ENCODE measurements at regions not wholly inside any gene's neighbourhood (a gene's known extent, or its start where the extent isn't known, plus 50 kb on each side); places are given as distances from the start of the nearest gene placed in this dataset.
"Not testable (repeated sequence)": the region's sequence is repeated elsewhere in the genome, so short reads cannot be mapped to it uniquely, and the experiment has no call there.

GRCh38 chr10:2196272-2196671, 458.9 kb upstream of the ADARB2 start:
- peaks cover 6% of the 10 kb centered on the region for H3K9me3 ChIP-seq (ENCODE audit: control insufficient read depth, low read depth, low read length)

GRCh38 chr10:2189356-2189755, 452.0 kb upstream of the ADARB2 start:
- 20% methylated on average over 1 of the region's 4 CpGs for WGBS (ENCODE audit: insufficient coverage, low lambda C conversion rate)
- not testable (repeated sequence) for H3K4me3 ChIP-seq (ENCODE audit: low read length); H3K4me1 ChIP-seq (ENCODE audit: control insufficient read depth, insufficient read depth, low read length); H3K36me3 ChIP-seq (ENCODE audit: control insufficient read depth, insufficient read depth, low read length); H3K27ac ChIP-seq (ENCODE audit: low read length); H3K27me3 ChIP-seq (ENCODE audit: control insufficient read depth, insufficient read depth, low read length); H3K9me3 ChIP-seq (ENCODE audit: control insufficient read depth, low read depth, low read length); DNase-seq

More at GRCh38 chr10:2196272-2196671, 458.9 kb upstream of the ADARB2 start:
- no peak overlapping the region for H3K27ac ChIP-seq (ENCODE audit: low read length)
- WGBS (ENCODE audit: insufficient coverage, low lambda C conversion rate) = no CpG with 5 or more reads among the region's 4 CpGs
- no peaks in the 10 kb centered on the region for H3K4me1 ChIP-seq (ENCODE audit: control insufficient read depth, insufficient read depth, low read length)
- no peak for DNase-seq
- no peaks in the 10 kb centered on the region for H3K27me3 ChIP-seq (ENCODE audit: control insufficient read depth, insufficient read depth, low read length)
- no peaks in the 10 kb centered on the region for H3K36me3 ChIP-seq (ENCODE audit: control insufficient read depth, insufficient read depth, low read length)
- no peak overlapping the region for H3K4me3 ChIP-seq (ENCODE audit: low read length)

- Histone ChIP-seq H3K36me3 (ENCODE audit: control insufficient read depth, insufficient read depth, low read length) (no peaks in the 10 kb centered on the region), H3K9me3 (ENCODE audit: control insufficient read depth, low read depth, low read length) (peaks cover 4% of the 10 kb centered on the region), H3K4me1 (ENCODE audit: control insufficient read depth, insufficient read depth, low read length) (no peaks in the 10 kb centered on the region), H3K4me3 (ENCODE audit: low read length) (no peak overlapping the region), H3K27me3 (ENCODE audit: control insufficient read depth, insufficient read depth, low read length) (no peaks in the 10 kb centered on the region), H3K27ac (ENCODE audit: low read length) (no peak overlapping the region)
- WGBS (ENCODE audit: insufficient coverage, low lambda C conversion rate) = 100% methylated on average over 1 of the region's 4 CpGs
- DNase-seq = no peak
Measured at GRCh38 chr10:2188371-2188770, 451.0 kb upstream of the ADARB2 start.

GRCh38 chr10:2173327-2173726, 436.0 kb upstream of the ADARB2 start:
- no peaks in the 10 kb centered on the region for H3K27me3 ChIP-seq (ENCODE audit: control insufficient read depth, insufficient read depth, low read length)
- no peaks in the 10 kb centered on the region for H3K4me1 ChIP-seq (ENCODE audit: control insufficient read depth, insufficient read depth, low read length)
- no CpG with 5 or more reads among the region's 2 CpGs for WGBS (ENCODE audit: insufficient coverage, low lambda C conversion rate)
- H3K36me3 ChIP-seq (ENCODE audit: control insufficient read depth, insufficient read depth, low read length) = no peaks in the 10 kb centered on the region
- H3K4me3 ChIP-seq (ENCODE audit: low read length) = no peak overlapping the region
- no peak overlapping the region for H3K27ac ChIP-seq (ENCODE audit: low read length)
- H3K9me3 ChIP-seq (ENCODE audit: control insufficient read depth, low read depth, low read length) = no peaks in the 10 kb centered on the region
- no peak for DNase-seq

- Histone ChIP-seq H3K27me3 (ENCODE audit: control insufficient read depth, insufficient read depth, low read length) (no peaks in the 10 kb centered on the region), H3K4me3 (ENCODE audit: low read length) (no peak overlapping the region), H3K36me3 (ENCODE audit: control insufficient read depth, insufficient read depth, low read length) (no peaks in the 10 kb centered on the region), H3K9me3 (ENCODE audit: control insufficient read depth, low read depth, low read length) (no peaks in the 10 kb centered on the region), H3K27ac (ENCODE audit: low read length) (no peak overlapping the region), H3K4me1 (ENCODE audit: control insufficient read depth, insufficient read depth, low read length) (no peaks in the 10 kb centered on the region)
- WGBS (ENCODE audit: insufficient coverage, low lambda C conversion rate) = no CpG with 5 or more reads among the region's 18 CpGs
- DNase-seq = no peak
Measured at GRCh38 chr10:2165771-2166460, 428.6 kb upstream of the ADARB2 start.

GRCh38 chr10:2150288-2150687, 413.0 kb upstream of the ADARB2 start:
- no peaks in the 10 kb centered on the region for H3K4me1 ChIP-seq (ENCODE audit: control insufficient read depth, insufficient read depth, low read length)
- H3K9me3 ChIP-seq (ENCODE audit: control insufficient read depth, low read depth, low read length) = no peaks in the 10 kb centered on the region
- H3K27ac ChIP-seq (ENCODE audit: low read length) = no peak overlapping the region
- no peak overlapping the region for H3K4me3 ChIP-seq (ENCODE audit: low read length)
- no peaks in the 10 kb centered on the region for H3K36me3 ChIP-seq (ENCODE audit: control insufficient read depth, insufficient read depth, low read length)
- no peak for DNase-seq
- no peaks in the 10 kb centered on the region for H3K27me3 ChIP-seq (ENCODE audit: control insufficient read depth, insufficient read depth, low read length)
- no CpG with 5 or more reads among the region's 4 CpGs for WGBS (ENCODE audit: insufficient coverage, low lambda C conversion rate)

GRCh38 chr10:2145926-2146478, 408.7 kb upstream of the ADARB2 start:
- Histone ChIP-seq H3K36me3 (ENCODE audit: control insufficient read depth, insufficient read depth, low read length) (no peaks in the 10 kb centered on the region), H3K27ac (ENCODE audit: low read length) (no peak overlapping the region), H3K4me1 (ENCODE audit: control insufficient read depth, insufficient read depth, low read length) (no peaks in the 10 kb centered on the region), H3K9me3 (ENCODE audit: control insufficient read depth, low read depth, low read length) (no peaks in the 10 kb centered on the region), H3K27me3 (ENCODE audit: control insufficient read depth, insufficient read depth, low read length) (no peaks in the 10 kb centered on the region), H3K4me3 (ENCODE audit: low read length) (no peak overlapping the region)
- 79% methylated on average over 5 of the region's 18 CpGs for WGBS (ENCODE audit: insufficient coverage, low lambda C conversion rate)
- DNase-seq = no peak

- H3K4me1 ChIP-seq (ENCODE audit: control insufficient read depth, insufficient read depth, low read length) = no peaks in the 10 kb centered on the region
- H3K27me3 ChIP-seq (ENCODE audit: control insufficient read depth, insufficient read depth, low read length) = no peaks in the 10 kb centered on the region
- no peak overlapping the region for H3K27ac ChIP-seq (ENCODE audit: low read length)
- no peak for DNase-seq
- no peaks in the 10 kb centered on the region for H3K9me3 ChIP-seq (ENCODE audit: control insufficient read depth, low read depth, low read length)
- no peak overlapping the region for H3K4me3 ChIP-seq (ENCODE audit: low read length)
- WGBS (ENCODE audit: insufficient coverage, low lambda C conversion rate) = 67% methylated on average over 3 of the region's 7 CpGs
- no peaks in the 10 kb centered on the region for H3K36me3 ChIP-seq (ENCODE audit: control insufficient read depth, insufficient read depth, low read length)
Measured at GRCh38 chr10:2145491-2145890, 408.2 kb upstream of the ADARB2 start.

- Histone ChIP-seq H3K9me3 (ENCODE audit: control insufficient read depth, low read depth, low read length) (no peaks in the 10 kb centered on the region), H3K27ac (ENCODE audit: low read length) (no peak overlapping the region), H3K4me3 (ENCODE audit: low read length) (no peak overlapping the region), H3K27me3 (ENCODE audit: control insufficient read depth, insufficient read depth, low read length) (no peaks in the 10 kb centered on the region), H3K4me1 (ENCODE audit: control insufficient read depth, insufficient read depth, low read length) (no peaks in the 10 kb centered on the region), H3K36me3 (ENCODE audit: control insufficient read depth, insufficient read depth, low read length) (no peaks in the 10 kb centered on the region)
- WGBS (ENCODE audit: insufficient coverage, low lambda C conversion rate) = 80% methylated on average over 1 of the region's 4 CpGs
- no peak for DNase-seq
Measured at GRCh38 chr10:2144584-2144983, 407.3 kb upstream of the ADARB2 start.

- whole genome bisulfite sequencing (ENCODE audit: insufficient coverage, low lambda C conversion rate) = 96% methylated on average over 2 of the region's 16 CpGs
- Histone ChIP-seq H3K27me3 (ENCODE audit: control insufficient read depth, insufficient read depth, low read length) (no peaks in the 10 kb centered on the region), H3K4me3 (ENCODE audit: low read length) (no peak overlapping the region), H3K36me3 (ENCODE audit: control insufficient read depth, insufficient read depth, low read length) (no peaks in the 10 kb centered on the region), H3K4me1 (ENCODE audit: control insufficient read depth, insufficient read depth, low read length) (no peaks in the 10 kb centered on the region), H3K9me3 (ENCODE audit: control insufficient read depth, low read depth, low read length) (no peaks in the 10 kb centered on the region), H3K27ac (ENCODE audit: low read length) (no peak overlapping the region)
- no peak for DNase-seq
Measured at GRCh38 chr10:2143213-2143835, 406.0 kb upstream of the ADARB2 start.

Data from large intestine (tissue), 3 donors.